T1000 (cell line): ENCODE measurements at regions not wholly inside any gene's neighbourhood (a gene's known extent, or its start where the extent isn't known, plus 50 kb on each side); places are given as distances from the start of the nearest gene placed in this dataset.
"Not testable (repeated sequence)": the region's sequence is repeated elsewhere in the genome, so short reads cannot be mapped to it uniquely, and the experiment has no call there.

ENCODE experiments used
- DNase-seq: peaks from one replicate; lab custom pipeline; 2025; ENCODE audit warnings: mixed read lengths; lab: John Stamatoyannopoulos, UW

DNA sequence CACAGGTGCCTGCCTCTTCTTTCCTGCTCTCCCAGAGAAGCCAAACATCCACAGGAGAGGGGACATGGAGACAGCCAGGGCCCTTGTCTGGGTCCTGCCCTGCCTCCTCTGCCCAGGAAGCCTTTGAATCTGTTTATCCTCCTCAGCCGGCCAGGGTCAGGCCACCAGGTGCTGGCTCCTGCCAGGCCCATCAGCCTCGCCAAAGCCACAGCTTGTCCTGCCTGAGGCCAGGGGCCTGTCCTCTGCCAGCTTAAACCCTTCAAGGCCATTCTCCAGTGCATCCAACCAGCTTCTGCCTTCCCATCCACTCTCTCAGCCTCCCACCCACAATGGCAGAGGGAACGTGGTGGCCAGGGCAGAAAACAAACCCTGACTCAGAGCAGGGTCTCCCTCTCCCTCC, 254.6 kb downstream of the ANKRD60 start:
- DNase-seq = no peak

- not testable (repeated sequence) for DNase-seq
These were observed 256.9 kb downstream of the ANKRD60 start for GRCh38 chr20:57971583-57971982.

DNA sequence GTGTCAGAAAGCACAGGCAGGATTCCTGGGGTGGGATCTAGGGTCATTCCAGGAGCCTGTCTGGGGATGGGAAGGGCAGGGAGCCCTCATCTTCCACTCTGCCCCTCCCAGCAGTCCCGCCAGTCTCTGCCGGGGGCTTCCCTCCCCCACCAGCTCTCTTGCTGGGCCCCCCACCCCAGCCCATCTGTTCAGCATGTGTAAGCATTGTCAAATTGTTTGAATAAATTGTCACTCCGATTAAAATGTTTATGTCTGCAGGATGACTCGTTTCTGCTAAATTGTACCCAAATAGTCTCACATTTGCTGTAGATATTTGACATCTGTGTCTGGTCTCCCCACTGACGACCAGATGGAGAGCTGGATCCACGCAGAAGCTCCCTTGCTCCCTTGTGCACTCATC, 257.6 kb downstream of the ANKRD60 start:
- DNase-seq = no peak

GRCh38 chr20:57970116-57970515, 258.3 kb downstream of the ANKRD60 start:
- no peak for DNase-seq

DNA sequence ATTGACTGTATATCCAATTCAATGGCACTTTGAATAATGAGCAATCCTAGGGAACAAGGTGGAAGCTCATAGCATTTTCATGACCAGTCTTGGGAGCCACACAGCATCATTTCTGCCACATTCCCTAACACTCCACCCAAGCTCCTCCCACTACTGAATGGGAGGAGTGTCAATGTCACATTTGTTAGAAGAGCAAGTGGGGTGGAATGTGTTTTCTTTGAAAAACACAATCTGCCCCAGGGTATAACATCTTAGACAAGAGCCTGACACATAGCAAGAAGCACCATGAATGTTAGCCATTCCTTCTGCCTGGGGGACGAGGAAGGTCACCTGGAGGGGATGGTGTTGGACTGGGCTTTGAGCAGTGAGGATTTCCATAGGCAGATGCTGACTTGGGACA, 258.3 kb upstream of the PMEPA1 start:
- no peak for DNase-seq

- DNase-seq = no peak
These were observed 257.5 kb upstream of the PMEPA1 start for GRCh38 chr20:57967364-57967763.

DNA sequence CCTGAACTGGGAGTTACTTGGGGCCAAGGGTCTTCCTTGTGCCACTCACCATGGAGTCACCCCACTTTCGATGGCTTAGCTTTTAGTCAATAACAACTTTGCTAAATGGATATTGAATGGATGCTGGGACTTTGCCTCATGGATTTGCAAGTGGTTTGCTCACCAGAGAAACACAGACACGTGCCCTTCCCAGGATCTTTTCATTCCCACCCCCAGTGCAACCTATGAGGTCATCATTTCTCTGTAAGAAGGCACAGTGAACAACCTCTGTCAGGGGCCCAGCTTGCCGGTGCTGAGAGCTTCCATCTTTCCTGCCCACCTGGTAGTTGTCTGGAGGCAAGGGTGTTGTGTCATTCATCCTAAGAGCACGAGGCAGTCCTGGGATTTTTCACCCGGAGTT, 256.8 kb upstream of the PMEPA1 start:
- no peak for DNase-seq

DNA sequence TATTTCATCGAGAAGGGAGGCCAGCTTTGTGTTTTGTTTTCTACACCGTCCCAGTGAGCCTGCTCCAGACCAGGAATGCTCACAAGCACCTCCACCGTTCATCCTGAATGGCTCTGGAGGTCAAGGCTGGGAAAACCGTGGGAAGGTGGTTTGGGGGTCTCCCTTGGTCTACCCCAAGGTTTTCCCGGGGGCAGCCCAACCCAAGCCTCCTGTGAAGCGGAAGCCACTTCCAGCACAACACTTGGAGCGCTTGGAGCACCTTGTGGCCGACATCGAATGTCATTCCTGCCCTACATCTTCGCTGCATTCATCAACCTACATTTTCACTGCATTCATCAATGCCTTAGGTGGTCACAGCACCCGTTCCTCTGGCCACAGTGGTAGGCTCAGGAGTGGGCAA, 255.6 kb upstream of the PMEPA1 start:
- no peak for DNase-seq

GRCh38 chr20:57964011-57964862, 254.4 kb upstream of the PMEPA1 start:
- DNase-seq = no peak

- no peak for DNase-seq
These were observed 251.2 kb upstream of the PMEPA1 start for GRCh38 chr20:57960803-57961575.

GRCh38 chr20:57959589-57959988, 249.8 kb upstream of the PMEPA1 start:
- no peak for DNase-seq

- no peak for DNase-seq
These were observed 249.2 kb upstream of the PMEPA1 start for GRCh38 chr20:57959018-57959417.

DNA sequence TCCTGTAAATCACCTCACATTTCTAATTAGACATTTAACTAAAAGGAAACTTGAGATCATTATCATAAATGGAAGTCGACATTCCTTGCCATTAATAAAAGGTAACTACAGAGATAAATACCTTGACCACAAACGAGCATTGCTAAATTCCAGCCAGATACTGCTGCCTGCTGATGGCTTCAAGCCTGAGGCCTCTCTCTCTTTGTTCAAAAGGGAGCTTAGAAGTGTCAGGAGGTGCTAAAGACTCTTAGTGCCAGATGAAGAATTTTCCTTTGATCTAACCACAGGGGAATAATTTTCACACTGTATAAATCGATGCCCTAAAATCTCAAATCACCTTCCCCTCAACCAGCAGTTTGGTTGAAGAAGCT, 248.2 kb upstream of the PMEPA1 start:
- DNase-seq = no peak

DNA sequence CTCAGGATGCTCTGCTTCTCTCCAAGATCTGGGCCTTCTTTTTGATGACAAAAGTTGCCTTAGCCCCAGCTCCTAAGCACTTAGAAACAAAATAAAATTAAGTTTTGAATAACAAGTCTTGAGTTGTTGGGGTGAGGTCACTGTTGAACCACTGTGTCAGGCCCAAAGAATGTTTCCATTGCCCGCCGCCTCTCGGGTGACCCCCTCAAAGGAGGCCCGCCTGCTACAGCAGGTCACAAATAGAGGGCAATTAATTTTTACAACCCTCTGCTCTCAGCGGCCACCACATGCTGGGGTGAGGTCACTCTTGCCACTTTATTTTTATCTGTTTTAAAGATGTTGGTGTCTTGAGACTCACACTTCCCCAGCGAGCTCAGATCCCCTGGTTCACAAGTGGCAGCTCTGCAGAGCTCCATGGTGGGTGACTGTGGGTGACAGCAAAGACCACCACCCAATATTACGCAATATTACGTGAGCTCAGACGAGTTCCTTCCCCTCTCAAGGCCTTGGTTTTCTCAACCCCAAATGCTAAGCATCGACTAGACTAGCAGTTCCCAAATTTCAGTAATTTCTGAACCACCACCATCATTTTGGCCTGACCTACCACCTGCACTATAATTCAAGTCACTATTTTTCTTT, 247.7 kb upstream of the PMEPA1 start:
- peak; percentile 93 for DNase-seq

GRCh38 chr20:57953638-57954037, 243.8 kb upstream of the PMEPA1 start:
- no peak for DNase-seq

DNA sequence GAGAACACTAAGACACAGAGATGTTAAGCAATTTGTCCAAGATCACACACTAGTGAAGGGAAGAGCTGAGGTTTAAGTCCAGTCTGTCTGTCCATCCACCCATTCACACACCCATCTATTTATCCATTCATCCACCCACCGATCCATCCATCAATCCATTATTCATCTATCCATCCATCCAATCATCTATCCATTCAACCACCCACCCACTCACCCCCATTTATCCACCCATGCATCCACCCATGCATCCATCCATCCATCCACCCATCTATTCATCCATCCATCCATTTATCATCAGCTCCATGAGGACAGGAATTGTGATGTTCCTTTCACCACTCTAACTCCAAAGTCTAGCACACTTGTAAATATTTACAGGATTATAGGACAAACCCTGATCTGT, 242.3 kb upstream of the PMEPA1 start:
- no peak for DNase-seq

- no peak for DNase-seq
These were observed 241.7 kb upstream of the PMEPA1 start for GRCh38 chr20:57951549-57951948.

DNA sequence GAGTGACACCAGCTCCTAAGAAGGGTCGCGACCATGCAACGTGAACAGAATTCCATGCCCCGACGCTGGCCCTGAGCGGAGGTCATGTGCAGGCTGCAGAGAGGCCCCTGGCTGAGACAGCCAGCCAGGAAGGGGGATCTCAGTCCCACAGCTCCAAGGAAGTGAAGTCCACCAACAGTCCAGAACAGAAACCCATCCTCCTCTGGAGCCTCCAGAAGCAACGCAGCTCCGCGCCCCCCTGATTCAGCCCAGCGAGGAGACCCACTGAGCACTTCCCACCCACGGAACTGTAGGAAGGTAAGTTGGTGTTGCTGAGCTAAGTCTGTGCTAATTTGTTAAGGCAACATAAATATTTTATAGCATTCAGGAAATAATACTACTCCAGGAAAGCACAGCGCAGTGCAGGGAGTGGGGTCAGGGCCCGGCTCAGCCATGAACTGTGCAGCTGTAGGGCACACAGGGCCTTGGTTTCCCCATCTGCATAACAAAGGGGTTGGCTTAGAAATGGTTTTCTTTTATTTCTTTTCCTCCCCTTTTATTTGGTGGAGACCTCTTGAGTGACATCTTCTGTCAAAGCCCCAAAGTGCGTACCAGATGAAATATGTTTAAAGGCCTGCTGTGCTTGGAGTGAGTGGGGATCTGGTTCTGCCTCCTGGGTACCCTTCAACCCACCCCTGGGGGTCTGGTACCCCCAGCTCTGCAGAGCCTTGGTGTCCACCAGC, 241.1 kb upstream of the PMEPA1 start:
- no peak for DNase-seq

DNA sequence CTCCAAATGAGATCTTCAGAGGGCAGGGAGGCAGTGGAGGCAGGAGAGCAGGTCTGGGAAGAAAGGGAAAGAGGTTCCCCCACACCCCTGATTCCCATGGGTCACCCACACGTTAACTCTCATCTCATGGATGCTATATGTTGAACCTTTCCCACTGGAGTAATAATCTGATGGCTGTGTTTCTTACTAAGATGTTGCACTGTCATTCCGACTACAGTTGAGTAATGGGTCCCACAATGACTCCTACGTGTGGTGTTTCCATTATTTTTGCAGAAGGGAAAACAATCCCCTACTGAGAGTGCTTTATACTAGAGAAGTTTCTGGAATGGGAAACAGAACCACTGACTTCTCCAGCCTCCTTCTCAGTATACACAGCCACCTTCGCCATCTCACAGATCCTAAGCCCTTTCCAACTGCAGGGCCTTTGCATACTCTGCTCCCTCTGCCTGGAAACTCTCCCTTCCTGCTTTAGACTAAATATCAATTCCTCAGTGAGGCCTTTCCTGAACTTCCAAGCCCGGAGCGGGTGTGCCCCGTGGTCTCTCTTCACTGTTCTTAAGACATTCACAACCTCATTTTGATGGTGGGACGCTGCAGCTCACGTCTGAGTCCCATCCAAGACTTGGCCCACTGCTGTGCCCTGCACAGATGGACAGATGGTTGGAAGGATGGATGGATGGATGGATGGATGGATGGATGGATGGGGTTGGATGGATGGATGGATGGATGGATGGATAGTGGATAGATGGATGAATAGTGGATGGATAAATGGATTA, 238.6 kb upstream of the PMEPA1 start:
- no peak for DNase-seq

GRCh38 chr20:57947421-57948179, 237.8 kb upstream of the PMEPA1 start:
- peak; percentile 61 for DNase-seq
